ENCODE measurements at regions not wholly inside any gene's neighbourhood (a gene's known extent, or its start where the extent isn't known, plus 50 kb on each side); places are given as distances from the start of the nearest gene placed in this dataset.

- DNase-seq, result peak; percentile 56
Observed at GRCh38 chr2:9748577-9748976, 94.7 kb upstream of the TAF1B start.

GRCh38 chr2:9749546-9750223 lies 93.6 kb upstream of the TAF1B start:
- H3K27ac ChIP-seq (ENCODE audit: low read length), result no peak overlapping the region
- intact Hi-C loops (cut with micrococcal nuclease), result loop anchor here (5.0 kb wide), 1 partner anchor 192 kb away; the partner anchor contains the start of gene ADAM17
- no peaks in the 10 kb centered on the region for H3K36me3 ChIP-seq (ENCODE audit: low read depth, low read length)
- POLR2A ChIA-PET (ENCODE audit: unreplicated experiment), result interaction anchor here (0.6 kb wide), 1 partner anchor 195 kb away, joined by 6 read pairs; no protein-coding TSS in a partner anchor
- no peaks in the 10 kb centered on the region for H3F3A ChIP-seq (ENCODE audit: low read length, unreplicated experiment)
- CTCF ChIA-PET, result no interaction called here
- no peaks in the 10 kb centered on the region for H4K20me1 ChIP-seq (ENCODE audit: low read length)
- H3K4me3 ChIP-seq (ENCODE audit: low read length), result no peak overlapping the region
- H2AFZ ChIP-seq (ENCODE audit: low read length), result no peak overlapping the region
- no peaks in the 10 kb centered on the region for H3K79me2 ChIP-seq (ENCODE audit: low read length)
- no peak overlapping the region for H3K9ac ChIP-seq (ENCODE audit: low read length)
- H3K4me1 ChIP-seq (ENCODE audit: insufficient read depth, low read length), result peaks cover 44% of the 10 kb centered on the region
- no TSS peak for BruUV-seq (replicated peaks)
- H3K9me2 ChIP-seq (replicated peaks; ENCODE audit: low read length), result no peaks in the 10 kb centered on the region
- ATAC-seq (no peak), DNase-seq (no peak)
- no peaks in the 10 kb centered on the region for H3K27me3 ChIP-seq (ENCODE audit: low read length)
- TF ChIP-seq EZH2phosphoT487 (IDR thresholded peaks at IDR 0.05; ENCODE audit: borderline replicate concordance, low read length), result no peak
- no peak for TF ChIP-seq CTCF (conservative IDR thresholded peaks at IDR 0.05; ENCODE audit: low read depth, low read length)
- no peak for TF ChIP-seq EZH2 (IDR thresholded peaks at IDR 0.05; ENCODE audit: low read length, unreplicated experiment)
- no peak overlapping the region for H3K4me2 ChIP-seq (ENCODE audit: low read length)
- no peaks in the 10 kb centered on the region for H3K9me3 ChIP-seq (ENCODE audit: low read length)

More at GRCh38 chr2:9748577-9748976, 94.7 kb upstream of the TAF1B start:
- peaks cover 33% of the 10 kb centered on the region for H3K4me1 ChIP-seq (ENCODE audit: insufficient read depth, low read length)
- H3K9ac ChIP-seq (ENCODE audit: low read length), result no peak overlapping the region
- H2AFZ ChIP-seq (ENCODE audit: low read length), result no peak overlapping the region
- H4K20me1 ChIP-seq (ENCODE audit: low read length), result no peaks in the 10 kb centered on the region
- ChIA-PET POLR2A (ENCODE audit: unreplicated experiment) (interaction anchor here (0.6 kb wide), 1 partner anchor 193 kb away, joined by 6 read pairs; no protein-coding TSS in a partner anchor), CTCF (no interaction called here)
- H3K9me3 ChIP-seq (ENCODE audit: low read length), result no peaks in the 10 kb centered on the region
- H3K36me3 ChIP-seq (ENCODE audit: low read depth, low read length), result no peaks in the 10 kb centered on the region
- no peaks in the 10 kb centered on the region for H3K79me2 ChIP-seq (ENCODE audit: low read length)
- H3K27me3 ChIP-seq (ENCODE audit: low read length), result no peaks in the 10 kb centered on the region
- peak overlapping the region; percentile 25; the same call in 1 of the 2 replicates for H3K27ac ChIP-seq (ENCODE audit: low read length)
- peak; percentile 13 for ATAC-seq
- H3F3A ChIP-seq (ENCODE audit: low read length, unreplicated experiment), result no peaks in the 10 kb centered on the region
- no peak overlapping the region for H3K4me3 ChIP-seq (ENCODE audit: low read length)
- no peak for TF ChIP-seq EZH2phosphoT487 (IDR thresholded peaks at IDR 0.05; ENCODE audit: borderline replicate concordance, low read length)
- no peak for TF ChIP-seq CTCF (conservative IDR thresholded peaks at IDR 0.05; ENCODE audit: low read depth, low read length)
- no peak for TF ChIP-seq EZH2 (IDR thresholded peaks at IDR 0.05; ENCODE audit: low read length, unreplicated experiment)
- intact Hi-C loops (cut with micrococcal nuclease), result no loop called here
- H3K4me2 ChIP-seq (ENCODE audit: low read length), result peak overlapping the region; percentile 40; the same call in 1 of the 2 replicates
- no peaks in the 10 kb centered on the region for H3K9me2 ChIP-seq (replicated peaks; ENCODE audit: low read length)
- BruUV-seq (replicated peaks), result no TSS peak
